Sigmoid colon (tissue), 6 donors: ENCODE measurements at regions not wholly inside any gene's neighbourhood (a gene's known extent, or its start where the extent isn't known, plus 50 kb on each side); places are given as distances from the start of the nearest gene placed in this dataset.
"Not testable (repeated sequence)": the region's sequence is repeated elsewhere in the genome, so short reads cannot be mapped to it uniquely, and the experiment has no call there.

Source experiments
- DNase-seq: peaks from one replicate; pipeline ENCODE4 v3.0.0-alpha.2; 2019
- H3K27ac ChIP-seq, 4 donors: fragments of 200-600 bp; sonication (generic); one replicate each; pipeline ENCODE4 v1.5.1; 2016 to 2019; ENCODE audit warnings: mild to moderate bottlenecking in 1 of 4
- H3K27me3 ChIP-seq, 3 donors: fragments of 200-600 bp; sonication (generic); one replicate each; pipeline ENCODE4 v1.5.1; 2019; ENCODE audit warnings: mild to moderate bottlenecking in 1 of 3
- H3K36me3 ChIP-seq, 4 donors: fragments of 200-600 bp; sonication (generic); one replicate each; pipeline ENCODE4 v1.5.1; 2016 to 2019
- H3K4me1 ChIP-seq, 4 donors: fragments of 200-600 bp; sonication (generic); one replicate each; pipeline ENCODE4 v1.5.1; 2017 to 2019
- H3K4me3 ChIP-seq, 4 donors: fragments of 200-600 bp; sonication (generic); one replicate each; pipeline ENCODE4 v1.5.1; 2017 to 2019; ENCODE audit warnings: mild to moderate bottlenecking in 2 of 4, moderate library complexity in 1 of 4
- H3K9me3 ChIP-seq, 4 donors: fragments of 200-600 bp in 3 of 4; sonication (generic) in 3 of 4; one replicate each; pipeline versions ENCODE4 v1.5.1 to v1.6.1; 2013 to 2019
- CTCF ChIP-seq, 4 experiments: fragments of 450-650 bp in 3 of 4; fragments of 200-600 bp in 1 of 4; IDR thresholded peaks; one replicate each; pipeline ENCODE4 v1.5.1; 2016 to 2019; ENCODE audit warnings: antibody characterized with exemption in 4 of 4, mild to moderate bottlenecking in 3 of 4, moderate library complexity in 2 of 4
- EP300 ChIP-seq, 4 donors: sonication (generic); formaldehyde crosslinking; IDR thresholded peaks; one replicate each; pipeline ENCODE4 v1.6.1; 2017; ENCODE audit warnings: antibody characterized with exemption in 4 of 4
- POLR2A ChIP-seq, 2 donors: fragments of 450-650 bp; IDR thresholded peaks; one replicate each; pipeline ENCODE4 v1.6.1; 2016; ENCODE audit warnings: antibody characterized with exemption in 2 of 2, mild to moderate bottlenecking in 2 of 2, moderate library complexity in 2 of 2
- POLR2AphosphoS5 ChIP-seq, 4 donors: sonication (generic); formaldehyde crosslinking; IDR thresholded peaks; one replicate each; pipeline ENCODE4 v1.6.1; 2017; ENCODE audit warnings: antibody characterized with exemption in 4 of 4
- WGBS, 2 donors: extraction: QIAGEN DNeasy Blood & Tissue Kit; methylation state at CpG; one replicate each; pipeline ENCODE4 v1.1.7; 2013; 5-methylcytosine and 5-hydroxymethylcytosine counted together
- intact Hi-C: fragments of 100-400 bp; cut with DNase I; formaldehyde crosslinking; loops from one replicate; pipeline ENCODE4 v1.15.1; 2023
- donor health status: healthy with polysubstance abuse.
- donor health status: healthy.

DNA sequence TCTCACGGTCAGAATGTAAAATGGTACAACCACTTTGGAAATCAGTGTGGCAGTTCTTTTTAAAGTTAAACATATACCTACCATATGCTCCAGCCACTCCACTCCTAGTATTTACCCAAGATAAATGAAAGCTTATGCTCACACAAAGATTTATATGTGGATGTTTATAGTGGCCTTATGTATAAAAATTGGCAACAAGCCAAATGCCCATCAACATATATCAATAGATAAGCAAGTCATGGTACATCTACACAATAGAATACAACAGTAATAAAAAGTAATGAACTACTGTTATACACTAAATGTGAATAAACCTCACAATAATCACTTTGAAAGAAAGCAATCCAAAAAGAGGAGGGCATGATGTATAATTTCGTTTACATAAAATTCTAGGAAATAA, 153.5 kb upstream of the LMCD1 start:
- 55 to 80% methylated on average over 2 of the region's 2 CpGs for WGBS, 2 donors
- intact Hi-C loops = no loop called here

DNA sequence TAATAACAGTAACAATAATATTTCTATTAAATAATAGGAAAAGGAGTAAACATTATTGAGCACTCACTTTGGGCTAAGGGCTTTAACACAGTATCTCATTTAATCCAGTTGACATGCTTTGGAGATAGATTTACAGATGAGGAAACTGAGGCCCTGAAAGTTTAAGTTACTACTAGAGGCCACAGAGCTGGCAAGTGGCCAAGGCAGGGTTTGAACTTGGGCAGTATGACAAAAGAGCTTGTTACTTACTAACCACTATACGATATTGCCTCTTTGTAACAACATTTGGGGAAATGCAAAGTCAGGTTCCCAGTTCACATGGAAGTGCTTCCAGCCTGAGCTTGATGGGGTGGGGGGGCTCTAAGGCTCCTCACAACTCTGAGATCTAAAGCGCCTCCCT, 149.1 kb upstream of the LMCD1 start:
- Histone ChIP-seq H3K4me3 (no peak overlapping the region), H3K27ac (no peak overlapping the region), H3K27me3 (no peaks in the 10 kb centered on the region), H3K36me3 (no peaks in the 10 kb centered on the region), H3K9me3 (no peaks in the 10 kb centered on the region), H3K4me1 (no peaks in the 10 kb centered on the region)
- WGBS, 2 donors = 90 to 91% methylated on average over 2 of the region's 2 CpGs
- TF ChIP-seq POLR2AphosphoS5 (IDR thresholded peaks at IDR 0.05) (no peak), CTCF (IDR thresholded peaks at IDR 0.05) (no peak), POLR2A (IDR thresholded peaks at IDR 0.05) (no peak), EP300 (IDR thresholded peaks at IDR 0.05) (no peak)
- DNase-seq = no peak
- intact Hi-C loops = no loop called here

More for the DNA sequence above, 153.5 kb upstream of the LMCD1 start:
- Histone ChIP-seq H3K27ac (no peak overlapping the region), H3K36me3 (no peaks in the 10 kb centered on the region), H3K4me1 (no peaks in the 10 kb centered on the region), H3K4me3 (no peak overlapping the region), H3K27me3 (no peaks in the 10 kb centered on the region), H3K9me3 (peaks cover 0 to 2% (median 0%) of the 10 kb centered on the region in 4 donors)
- TF ChIP-seq EP300 (IDR thresholded peaks at IDR 0.05) = no peak
- no peak for TF ChIP-seq POLR2A (IDR thresholded peaks at IDR 0.05)
- TF ChIP-seq CTCF (IDR thresholded peaks at IDR 0.05) = no peak
- no peak for TF ChIP-seq POLR2AphosphoS5 (IDR thresholded peaks at IDR 0.05)
- DNase-seq = no peak

DNA sequence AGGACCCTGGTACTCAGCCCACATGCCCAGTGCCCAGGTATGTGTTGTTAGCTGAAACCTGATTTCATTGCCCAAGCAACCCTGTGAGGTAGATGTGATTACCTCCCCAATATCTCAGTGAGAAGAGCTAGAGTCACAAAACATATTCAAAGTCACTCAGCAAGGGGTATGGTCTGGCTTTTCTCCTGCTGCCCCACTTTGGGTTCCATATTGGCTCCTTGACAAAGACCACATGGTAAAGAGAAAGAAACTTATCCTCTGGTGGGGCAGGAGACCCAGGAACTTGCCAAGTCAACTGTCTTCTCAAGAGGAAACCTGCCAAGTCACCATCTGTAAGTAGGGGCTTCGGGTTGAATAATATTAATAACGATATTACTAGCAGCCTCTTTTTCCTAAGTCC, 148.3 kb upstream of the LMCD1 start:
- Histone ChIP-seq H3K9me3 (no peaks in the 10 kb centered on the region), H3K36me3 (no peaks in the 10 kb centered on the region), H3K4me1 (no peaks in the 10 kb centered on the region), H3K4me3 (no peak overlapping the region), H3K27me3 (no peaks in the 10 kb centered on the region), H3K27ac (no peak overlapping the region)
- intact Hi-C loops = no loop called here
- 92 to 98% methylated on average over 2 of the region's 2 CpGs for WGBS, 2 donors
- no peak for DNase-seq
- TF ChIP-seq EP300 (IDR thresholded peaks at IDR 0.05) = no peak
- TF ChIP-seq CTCF (IDR thresholded peaks at IDR 0.05) = no peak
- no peak for TF ChIP-seq POLR2AphosphoS5 (IDR thresholded peaks at IDR 0.05)
- no peak for TF ChIP-seq POLR2A (IDR thresholded peaks at IDR 0.05)

- Histone ChIP-seq H3K4me3 (no peak overlapping the region), H3K36me3 (no peaks in the 10 kb centered on the region), H3K9me3 (no peaks in the 10 kb centered on the region), H3K27me3 (no peaks in the 10 kb centered on the region), H3K4me1 (no peaks in the 10 kb centered on the region), H3K27ac (no peak overlapping the region)
- intact Hi-C loops = no loop called here
- TF ChIP-seq CTCF (IDR thresholded peaks at IDR 0.05) = no peak
- TF ChIP-seq EP300 (IDR thresholded peaks at IDR 0.05) = no peak
- TF ChIP-seq POLR2AphosphoS5 (IDR thresholded peaks at IDR 0.05) = no peak
- TF ChIP-seq POLR2A (IDR thresholded peaks at IDR 0.05) = no peak
- no peak for DNase-seq
- 98 to 100% methylated on average over 1 of the region's 1 CpG for WGBS, 2 donors
These were observed 146.3 kb upstream of the LMCD1 start for GRCh38 chr3:8355346-8355745.

- DNase-seq, intact Hi-C loops, H3K36me3 ChIP-seq: not testable (repeated sequence)
These were observed 145.6 kb upstream of the LMCD1 start for GRCh38 chr3:8356066-8356465.

More at GRCh38 chr3:8356066-8356465, 145.6 kb upstream of the LMCD1 start:
- not testable (repeated sequence) for H3K27me3 ChIP-seq, H3K4me1 ChIP-seq, H3K27ac ChIP-seq, H3K9me3 ChIP-seq, H3K4me3 ChIP-seq
